ENCODE measurements at regions not wholly inside any gene's neighbourhood (a gene's known extent, or its start where the extent isn't known, plus 50 kb on each side); places are given as distances from the start of the nearest gene placed in this dataset.

DNA sequence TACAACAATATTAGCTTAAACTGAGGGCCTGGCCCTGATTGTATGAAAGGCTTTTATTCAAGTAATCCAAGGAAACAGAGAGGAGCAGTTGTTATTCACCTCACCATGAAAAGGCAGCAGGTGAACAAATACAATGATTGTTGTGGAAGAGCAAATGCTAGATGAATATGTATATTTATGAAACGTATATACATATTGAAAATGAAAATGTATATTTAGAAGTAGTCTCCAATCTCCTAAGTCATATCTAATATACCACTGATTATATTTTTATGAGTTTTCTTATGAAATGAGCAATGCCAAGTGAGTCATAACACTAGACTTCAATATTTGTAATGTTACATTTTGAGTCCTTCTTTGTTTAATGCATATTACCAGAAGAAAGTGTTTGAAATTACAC lies 116.2 kb upstream of the KCNMB2 start:
- intact Hi-C loops (cut with DNase I; ENCODE audit: low total_unique reads) = no loop called here
- H3K4me1 ChIP-seq = no peaks in the 10 kb centered on the region
- 86 to 88% methylated on average over 1 of the region's 1 CpG for WGBS, 2 donors
- DNase-seq = no peak
- no peaks in the 10 kb centered on the region for H3K9me3 ChIP-seq
- TF ChIP-seq CTCF (IDR thresholded peaks at IDR 0.05) (no peak), POLR2A (IDR thresholded peaks at IDR 0.05) (no peak)
- no peaks in the 10 kb centered on the region for H3K27me3 ChIP-seq
- no peak overlapping the region for H3K4me3 ChIP-seq
- H3K36me3 ChIP-seq (ENCODE audit: low read depth, missing control alignments) = no peaks in the 10 kb centered on the region
- H3K27ac ChIP-seq = no peak overlapping the region

DNA sequence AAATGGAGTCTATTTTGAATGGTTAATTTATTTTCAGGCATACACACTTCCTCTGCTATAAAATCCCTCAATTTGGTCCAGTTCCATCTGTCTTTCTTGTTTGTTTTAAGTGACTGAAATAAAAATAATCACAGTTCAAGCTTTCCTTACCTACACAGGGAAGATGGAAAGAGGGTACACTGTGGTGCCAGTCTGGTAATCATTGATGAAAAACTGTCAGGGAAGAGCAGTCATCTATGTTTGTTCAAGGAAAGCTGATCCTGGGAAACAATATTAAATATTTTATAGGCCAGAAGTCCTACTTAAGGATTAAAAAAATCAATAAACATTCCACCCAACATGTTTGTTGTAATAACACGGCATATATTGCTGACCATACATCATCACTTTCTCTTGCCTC lies 115.2 kb upstream of the KCNMB2 start:
- no peak overlapping the region for H3K4me3 ChIP-seq
- 96 to 100% methylated on average over 1 of the region's 1 CpG for WGBS, 2 donors
- DNase-seq = no peak
- H3K27me3 ChIP-seq = no peaks in the 10 kb centered on the region
- H3K9me3 ChIP-seq = no peaks in the 10 kb centered on the region
- no peak for TF ChIP-seq POLR2A (IDR thresholded peaks at IDR 0.05)
- no peak for TF ChIP-seq CTCF (IDR thresholded peaks at IDR 0.05)
- H3K4me1 ChIP-seq = no peaks in the 10 kb centered on the region
- no peak overlapping the region for H3K27ac ChIP-seq
- intact Hi-C loops (cut with DNase I; ENCODE audit: low total_unique reads) = no loop called here
- no peaks in the 10 kb centered on the region for H3K36me3 ChIP-seq (ENCODE audit: low read depth, missing control alignments)

DNA sequence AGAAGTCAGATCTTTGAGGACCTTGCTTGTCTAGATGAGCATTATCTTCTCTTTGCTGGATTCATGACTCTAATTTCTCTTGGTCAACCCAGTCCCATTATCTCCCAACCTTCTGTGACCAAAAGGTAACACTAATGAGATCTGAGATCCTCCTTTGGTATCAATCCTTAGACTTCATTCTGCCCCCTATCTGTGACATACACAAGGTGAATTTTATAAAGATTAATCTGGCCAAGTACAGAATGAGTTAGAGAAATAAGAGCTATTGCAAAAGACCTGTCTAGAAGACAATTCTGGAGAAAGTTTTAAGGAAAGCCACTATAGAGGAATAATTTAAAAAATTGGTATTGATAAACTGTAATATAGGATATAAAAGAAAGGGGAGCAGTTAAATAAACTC lies 113.8 kb upstream of the KCNMB2 start:
- no peak for TF ChIP-seq CTCF (IDR thresholded peaks at IDR 0.05)
- no peak for TF ChIP-seq POLR2A (IDR thresholded peaks at IDR 0.05)
- Histone ChIP-seq H3K9me3 (no peaks in the 10 kb centered on the region), H3K27me3 (no peaks in the 10 kb centered on the region), H3K4me3 (no peak overlapping the region), H3K4me1 (no peaks in the 10 kb centered on the region), H3K27ac (no peak overlapping the region), H3K36me3 (ENCODE audit: low read depth, missing control alignments) (no peaks in the 10 kb centered on the region)
- DNase-seq = no peak
- intact Hi-C loops (cut with DNase I; ENCODE audit: low total_unique reads) = no loop called here

DNA sequence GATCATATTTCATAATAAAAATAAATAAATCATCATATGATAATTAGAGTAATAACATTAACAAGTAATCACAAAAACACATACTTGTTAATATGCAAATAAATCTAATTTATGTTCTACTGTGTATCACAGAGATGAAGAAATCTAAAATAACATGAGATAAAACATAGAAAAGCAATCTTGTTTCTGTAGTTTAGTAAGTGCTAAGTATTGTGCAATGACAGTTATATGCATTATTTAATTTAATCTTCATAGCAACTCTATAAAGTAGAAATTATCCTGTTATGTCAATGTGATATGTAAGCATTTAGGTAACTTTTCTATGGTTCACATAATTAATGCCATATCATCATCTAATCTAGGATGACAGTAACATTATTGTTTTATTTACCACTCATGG lies 108.2 kb upstream of the KCNMB2 start:
- intact Hi-C loops (cut with DNase I; ENCODE audit: low total_unique reads) = no loop called here
- Histone ChIP-seq H3K9me3 (no peaks in the 10 kb centered on the region), H3K4me1 (no peaks in the 10 kb centered on the region), H3K36me3 (ENCODE audit: low read depth, missing control alignments) (no peaks in the 10 kb centered on the region), H3K27ac (no peak overlapping the region), H3K4me3 (no peak overlapping the region), H3K27me3 (no peaks in the 10 kb centered on the region)
- DNase-seq = no peak
- no peak for TF ChIP-seq POLR2A (IDR thresholded peaks at IDR 0.05)
- TF ChIP-seq CTCF (IDR thresholded peaks at IDR 0.05) = no peak

DNA sequence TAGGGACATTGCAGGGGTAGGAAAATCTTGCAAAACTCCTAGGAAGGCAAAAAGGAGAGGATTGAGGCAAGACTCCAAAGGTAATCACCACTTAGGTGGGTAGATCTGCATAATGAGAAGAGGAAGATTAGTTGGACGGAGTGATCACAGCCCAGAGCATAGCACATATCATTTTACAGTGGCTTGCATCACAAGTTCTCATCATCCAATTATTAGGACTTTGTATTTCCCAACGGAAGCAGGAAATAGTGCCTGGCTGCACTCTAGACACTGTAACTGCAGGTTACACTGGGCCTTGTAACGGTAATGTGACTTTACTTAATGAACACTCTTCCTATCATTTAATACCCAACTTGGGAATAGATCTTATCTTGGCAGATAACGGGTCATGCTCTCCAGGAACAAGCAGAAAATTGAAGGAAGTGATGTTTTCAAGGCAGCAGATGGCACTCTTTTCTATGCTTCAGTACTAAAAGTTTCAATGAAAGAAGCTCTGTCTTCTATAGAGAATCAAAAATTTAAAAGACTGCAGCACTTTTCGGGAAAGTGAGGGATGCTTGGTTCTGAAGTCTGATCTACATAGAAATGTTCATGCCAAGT lies 101.9 kb upstream of the KCNMB2 start:
- no peaks in the 10 kb centered on the region for H3K36me3 ChIP-seq (ENCODE audit: low read depth, missing control alignments)
- WGBS, 2 donors = 41 to 55% methylated on average over 5 of the region's 5 CpGs
- no peak overlapping the region for H3K27ac ChIP-seq
- no peak for TF ChIP-seq POLR2A (IDR thresholded peaks at IDR 0.05)
- TF ChIP-seq CTCF (IDR thresholded peaks at IDR 0.05) = peak in 1 of 3 experiments; percentile 16
- intact Hi-C loops (cut with DNase I; ENCODE audit: low total_unique reads) = no loop called here
- no peaks in the 10 kb centered on the region for H3K4me1 ChIP-seq
- H3K9me3 ChIP-seq = no peaks in the 10 kb centered on the region
- DNase-seq = no peak
- no peaks in the 10 kb centered on the region for H3K27me3 ChIP-seq
- no peak overlapping the region for H3K4me3 ChIP-seq

All from testis (tissue), 2 donors.